Trophoblast cell (in vitro differentiated cells and primary cell): ENCODE measurements at regions not wholly inside any gene's neighbourhood (a gene's known extent, or its start where the extent isn't known, plus 50 kb on each side); places are given as distances from the start of the nearest gene placed in this dataset.

Experiments used
- DNase-seq, 2 donors: peaks; one replicate each; pipeline ENCODE4 v3.0.0-alpha.2; 2016
- H2AFZ ChIP-seq: 2 replicates; pipeline ENCODE4 v1.6.1; 2013; ENCODE audit warnings: low read length, moderate library complexity, mild to moderate bottlenecking; ENCODE audit not compliant: insufficient read depth, poor library complexity
- H2AK5ac ChIP-seq: 2 replicates; pipeline ENCODE4 v1.6.1; 2013; ENCODE audit warnings: mild to moderate bottlenecking, low read length
- H2BK120ac ChIP-seq: 2 replicates; pipeline ENCODE4 v1.6.1; 2013; ENCODE audit warnings: low read length, mild to moderate bottlenecking, moderate library complexity; ENCODE audit not compliant: insufficient read depth, poor library complexity
- H2BK12ac ChIP-seq: 2 replicates; pipeline ENCODE4 v1.6.1; 2013; ENCODE audit warnings: mild to moderate bottlenecking, low read length, moderate library complexity
- H2BK5ac ChIP-seq: 2 replicates; pipeline ENCODE4 v1.6.1; 2013; ENCODE audit warnings: low read length, low read depth, moderate library complexity, mild to moderate bottlenecking; ENCODE audit not compliant: poor library complexity
- H3K14ac ChIP-seq: 2 replicates; pipeline ENCODE4 v1.6.1; 2013; ENCODE audit warnings: mild to moderate bottlenecking, low read length
- H3K18ac ChIP-seq: 2 replicates; pipeline ENCODE4 v1.6.1; 2013; ENCODE audit warnings: mild to moderate bottlenecking, low read length
- H3K23ac ChIP-seq: 2 replicates; pipeline ENCODE4 v1.6.1; 2013; ENCODE audit warnings: low read length
- H3K27ac ChIP-seq: 2 replicates; pipeline ENCODE4 v1.5.1; 2013; ENCODE audit warnings: low read depth, mild to moderate bottlenecking, inconsistent platforms, low read length, moderate library complexity
- H3K27me3 ChIP-seq: 2 replicates; pipeline ENCODE4 v1.6.1; 2013; ENCODE audit warnings: inconsistent platforms, mild to moderate bottlenecking, low read length, moderate library complexity; ENCODE audit not compliant: insufficient read depth
- H3K36me3 ChIP-seq, 2 experiments: 1 replicate in 1 of 2; 2 replicates in 1 of 2; pipeline ENCODE4 v1.6.1; 2013; ENCODE audit warnings: low read length in 2 of 2, mild to moderate bottlenecking in 2 of 2, moderate library complexity in 1 of 2; ENCODE audit not compliant: insufficient read depth in 2 of 2, control insufficient read depth in 1 of 2
- H3K4ac ChIP-seq: 2 replicates; pipeline ENCODE4 v1.6.1; 2013; ENCODE audit warnings: low read depth, mild to moderate bottlenecking, low read length, moderate library complexity
- H3K4me1 ChIP-seq, 2 experiments: 1 replicate in 1 of 2; 2 replicates in 1 of 2; pipeline ENCODE4 v1.6.1; 2013; ENCODE audit warnings: low read length in 2 of 2, mild to moderate bottlenecking in 2 of 2, moderate library complexity in 1 of 2; ENCODE audit not compliant: insufficient read depth in 2 of 2, control insufficient read depth in 1 of 2
- H3K4me2 ChIP-seq: 2 replicates; pipeline ENCODE4 v1.6.1; 2013; ENCODE audit warnings: inconsistent platforms, mild to moderate bottlenecking, low read length, moderate library complexity
- H3K4me3 ChIP-seq: 2 replicates; pipeline ENCODE4 v1.5.1; 2013; ENCODE audit warnings: mild to moderate bottlenecking, low read depth, low read length, inconsistent platforms
- H3K79me1 ChIP-seq: one replicate; pipeline ENCODE4 v1.6.1; 2013; ENCODE audit warnings: low read length
- H3K79me2 ChIP-seq: 2 replicates; pipeline ENCODE4 v1.6.1; 2013; ENCODE audit warnings: low read length, mild to moderate bottlenecking; ENCODE audit not compliant: control insufficient read depth, insufficient read depth, poor library complexity
- H3K9ac ChIP-seq: 2 replicates; pipeline ENCODE4 v1.6.1; 2013; ENCODE audit warnings: mild to moderate bottlenecking, low read length
- H3K9me3 ChIP-seq: 2 replicates; pipeline ENCODE4 v1.6.1; 2013; ENCODE audit warnings: low read depth, mild to moderate bottlenecking, control low read depth, inconsistent platforms, low read length; ENCODE audit not compliant: insufficient read depth
- H4K12ac ChIP-seq: 2 replicates; pipeline ENCODE4 v1.6.1; 2013; ENCODE audit warnings: low read depth, mild to moderate bottlenecking, low read length, moderate library complexity
- H4K8ac ChIP-seq: 2 replicates; pipeline ENCODE4 v1.6.1; 2013; ENCODE audit warnings: low read depth, mild to moderate bottlenecking, low read length, moderate library complexity
- H4K91ac ChIP-seq: one replicate; pipeline ENCODE4 v1.6.1; 2013; ENCODE audit warnings: low read depth, mild to moderate bottlenecking, low read length, moderate library complexity
- WGBS: extraction: QIAGEN DNeasy Blood & Tissue Kit; methylation state at CpG from one replicate; pipeline ENCODE4 v1.1.7; 2013; ENCODE audit warnings: missing lambda C conversion rate; ENCODE audit not compliant: insufficient read length, insufficient coverage; ENCODE audit errors: extremely low coverage; 5-methylcytosine and 5-hydroxymethylcytosine counted together

- no peak for DNase-seq
- no peak overlapping the region for H2BK120ac ChIP-seq
- H3K4ac ChIP-seq, result no peak overlapping the region
- no peak overlapping the region for H3K4me2 ChIP-seq
- H2AFZ ChIP-seq, result no peak overlapping the region
- no peak overlapping the region for H3K14ac ChIP-seq
- no CpG with 5 or more reads among the region's 5 CpGs for WGBS
- H3K36me3 ChIP-seq, result no peaks in the 10 kb centered on the region
- no peak overlapping the region for H2BK5ac ChIP-seq
- H3K79me1 ChIP-seq, result no peaks in the 10 kb centered on the region
- no peaks in the 10 kb centered on the region for H3K27me3 ChIP-seq
- H3K9ac ChIP-seq, result no peak overlapping the region
- H2AK5ac ChIP-seq, result no peak overlapping the region
- H3K79me2 ChIP-seq, result no peaks in the 10 kb centered on the region
- no peaks in the 10 kb centered on the region for H3K9me3 ChIP-seq
- no peak overlapping the region for H4K12ac ChIP-seq
- H3K18ac ChIP-seq, result no peak overlapping the region
- H3K27ac ChIP-seq, result no peak overlapping the region
- H2BK12ac ChIP-seq, result no peak overlapping the region
- H4K8ac ChIP-seq, result no peak overlapping the region
- no peak overlapping the region for H3K23ac ChIP-seq
- no peak overlapping the region for H3K4me3 ChIP-seq
- no peak overlapping the region for H4K91ac ChIP-seq
- no peaks in the 10 kb centered on the region for H3K4me1 ChIP-seq
Measured at GRCh38 chr6:16871047-16871446, 109.8 kb upstream of the ATXN1 start.

GRCh38 chr6:16868968-16869367, 107.7 kb upstream of the ATXN1 start:
- H2BK12ac ChIP-seq, result no peak overlapping the region
- no peak overlapping the region for H4K91ac ChIP-seq
- no peaks in the 10 kb centered on the region for H3K36me3 ChIP-seq
- no peak overlapping the region for H2BK120ac ChIP-seq
- no peak overlapping the region for H2AK5ac ChIP-seq
- no peak overlapping the region for H3K23ac ChIP-seq
- H3K4me2 ChIP-seq, result no peak overlapping the region
- no peaks in the 10 kb centered on the region for H3K79me2 ChIP-seq
- no peak overlapping the region for H3K27ac ChIP-seq
- no CpG with 5 or more reads among the region's 3 CpGs for WGBS
- H3K14ac ChIP-seq, result no peak overlapping the region
- no peaks in the 10 kb centered on the region for H3K9me3 ChIP-seq
- H2BK5ac ChIP-seq, result no peak overlapping the region
- H3K79me1 ChIP-seq, result no peaks in the 10 kb centered on the region
- DNase-seq, result no peak
- H2AFZ ChIP-seq, result no peak overlapping the region
- H3K4me1 ChIP-seq, result no peaks in the 10 kb centered on the region
- no peak overlapping the region for H3K9ac ChIP-seq
- no peak overlapping the region for H4K12ac ChIP-seq
- H3K27me3 ChIP-seq, result no peaks in the 10 kb centered on the region
- H3K4ac ChIP-seq, result no peak overlapping the region
- H4K8ac ChIP-seq, result no peak overlapping the region
- no peak overlapping the region for H3K18ac ChIP-seq
- H3K4me3 ChIP-seq, result no peak overlapping the region

GRCh38 chr6:16857969-16858592, 96.8 kb upstream of the ATXN1 start:
- no peak overlapping the region for H3K27ac ChIP-seq
- H2BK12ac ChIP-seq, result no peak overlapping the region
- WGBS, result no CpG with 5 or more reads among the region's 5 CpGs
- no peaks in the 10 kb centered on the region for H3K79me1 ChIP-seq
- no peaks in the 10 kb centered on the region for H3K4me1 ChIP-seq
- H3K27me3 ChIP-seq, result no peaks in the 10 kb centered on the region
- no peaks in the 10 kb centered on the region for H3K79me2 ChIP-seq
- no peak overlapping the region for H4K91ac ChIP-seq
- no peak overlapping the region for H2AK5ac ChIP-seq
- no peak overlapping the region for H3K18ac ChIP-seq
- H2AFZ ChIP-seq, result no peak overlapping the region
- H4K8ac ChIP-seq, result no peak overlapping the region
- H2BK120ac ChIP-seq, result no peak overlapping the region
- H3K9me3 ChIP-seq, result no peaks in the 10 kb centered on the region
- H3K4ac ChIP-seq, result no peak overlapping the region
- H3K4me3 ChIP-seq, result no peak overlapping the region
- H2BK5ac ChIP-seq, result no peak overlapping the region
- DNase-seq, result no peak
- H3K36me3 ChIP-seq, result no peaks in the 10 kb centered on the region
- H3K9ac ChIP-seq, result no peak overlapping the region
- H3K14ac ChIP-seq, result no peak overlapping the region
- H3K23ac ChIP-seq, result no peak overlapping the region
- no peak overlapping the region for H3K4me2 ChIP-seq
- H4K12ac ChIP-seq, result no peak overlapping the region

GRCh38 chr6:16855460-16855859, 94.2 kb upstream of the ATXN1 start:
- Histone ChIP-seq H3K4me3 (no peak overlapping the region), H3K4ac (no peak overlapping the region), H4K91ac (no peak overlapping the region), H3K9ac (no peak overlapping the region), H3K23ac (no peak overlapping the region), H3K9me3 (no peaks in the 10 kb centered on the region), H3K18ac (no peak overlapping the region), H2BK12ac (no peak overlapping the region), H2BK5ac (no peak overlapping the region), H3K4me2 (no peak overlapping the region), H2AFZ (no peak overlapping the region), H3K36me3 (no peaks in the 10 kb centered on the region), H4K12ac (no peak overlapping the region), H2BK120ac (no peak overlapping the region), H3K79me2 (no peaks in the 10 kb centered on the region), H3K14ac (no peak overlapping the region), H3K27me3 (no peaks in the 10 kb centered on the region), H2AK5ac (no peak overlapping the region), H3K4me1 (no peaks in the 10 kb centered on the region), H3K79me1 (no peaks in the 10 kb centered on the region), H4K8ac (no peak overlapping the region), H3K27ac (no peak overlapping the region)
- no peak for DNase-seq
